Thyroid gland (tissue), 4 donors: ENCODE measurements at regions not wholly inside any gene's neighbourhood (a gene's known extent, or its start where the extent isn't known, plus 50 kb on each side); places are given as distances from the start of the nearest gene placed in this dataset.

Experiments
- CTCF ChIP-seq, 6 experiments: fragments of 200-600 bp in 3 of 6; fragments of 450-650 bp in 3 of 6; sonication (generic) in 3 of 6; IDR thresholded peaks; one replicate each; pipeline ENCODE4 v1.5.1; 2016 to 2019; ENCODE audit warnings: antibody characterized with exemption in 6 of 6, mild to moderate bottlenecking in 2 of 6, inconsistent platforms in 1 of 6, moderate library complexity in 1 of 6
- POLR2A ChIP-seq, 2 donors: fragments of 450-650 bp; IDR thresholded peaks; one replicate each; pipeline ENCODE4 v1.6.1; 2017; ENCODE audit warnings: antibody characterized with exemption in 2 of 2, mild to moderate bottlenecking in 2 of 2, moderate library complexity in 1 of 2

- no peak for TF ChIP-seq CTCF (IDR thresholded peaks at IDR 0.05)
- no peak for TF ChIP-seq POLR2A (IDR thresholded peaks at IDR 0.05)
These were observed 136.7 kb downstream of the CRLF2 start for GRCh38 chrX:1075741-1076140.
